B cell (primary cell): ENCODE measurements at regions not wholly inside any gene's neighbourhood (a gene's known extent, or its start where the extent isn't known, plus 50 kb on each side); places are given as distances from the start of the nearest gene placed in this dataset.

Source experiments
- ATAC-seq: fragments of 200-7000 bp; cut with Tn5 transposase; one replicate; pipeline ENCODE4 v1.10.0; 2021; ENCODE audit warnings: low read depth, mild to moderate bottlenecking, moderate number of reproducible peaks, moderate library complexity
- CTCF ChIA-PET: fragments of 350-600 bp; sonication (Branson Sonifier 250); formaldehyde crosslinking; loops from one replicate; lab custom pipeline; 2021; ENCODE audit warnings: antibody characterized with exemption, inconsistent platforms; lab: Charles Lee
- POLR2A ChIA-PET: fragments of 350-600 bp; sonication (Branson Sonifier 250); formaldehyde crosslinking; loops from one replicate; lab custom pipeline; 2021; ENCODE audit warnings: antibody characterized with exemption; lab: Charles Lee
- DNase-seq: peaks from one replicate; pipeline ENCODE4 v3.0.0; 2013
- H2AFZ ChIP-seq: 2 replicates; pipeline ENCODE4 v1.6.1; 2012; ENCODE audit warnings: mild to moderate bottlenecking, low read depth, low read length; ENCODE audit not compliant: insufficient read depth, poor library complexity, severe bottlenecking
- H3K27ac ChIP-seq, 2 donors: 1 replicate in 1 of 2; 2 replicates in 1 of 2; pipeline ENCODE4 v1.5.1; 2012 to 2013; ENCODE audit warnings: low read length in 2 of 2, mild to moderate bottlenecking in 2 of 2, moderate library complexity in 1 of 2
- H3K27me3 ChIP-seq, 4 experiments: fragments of 200-600 bp in 1 of 4; sonication (generic) in 1 of 4; replicated peaks in 1 of 4; 1 replicate in 2 of 4; 2 replicates in 2 of 4; pipeline versions ENCODE4 v1.6.1 to v1.7.0; 2013 to 2016; ENCODE audit warnings: low read length in 3 of 4, mild to moderate bottlenecking in 2 of 4, mixed read lengths in 1 of 4, moderate library complexity in 1 of 4; ENCODE audit not compliant: insufficient read depth in 4 of 4, control insufficient read depth in 3 of 4; ENCODE audit errors: control extremely low read depth in 1 of 4
- H3K36me3 ChIP-seq, 2 experiments: replicated peaks in 1 of 2; 1 replicate in 1 of 2; 2 replicates in 1 of 2; pipeline versions ENCODE4 v1.6.1 to v1.7.1; 2013; ENCODE audit warnings: low read length in 1 of 2; ENCODE audit not compliant: insufficient read depth in 2 of 2, control insufficient read depth in 1 of 2; ENCODE audit errors: control extremely low read depth in 1 of 2, extremely low read depth in 1 of 2
- H3K4me1 ChIP-seq, 2 donors: fragments of 200-600 bp in 1 of 2; sonication (generic) in 1 of 2; 1 replicate in 1 of 2; 2 replicates in 1 of 2; pipeline versions ENCODE4 v1.5.1 to v1.6.1; 2013 to 2017; ENCODE audit warnings: low read length in 2 of 2; ENCODE audit not compliant: control insufficient read depth in 2 of 2, insufficient read depth in 2 of 2
- H3K4me2 ChIP-seq: replicated peaks from 2 replicates; pipeline ENCODE3; 2012; ENCODE audit warnings: mild to moderate bottlenecking, low read depth, low read length; ENCODE audit not compliant: poor library complexity, severe bottlenecking
- H3K4me3 ChIP-seq, 5 experiments: fragments of 200-600 bp in 1 of 5; sonication (generic) in 1 of 5; 1 replicate in 3 of 5; 2 replicates in 2 of 5; pipeline versions ENCODE4 v1.5.1 to v1.7.0; 2011 to 2016; ENCODE audit warnings: low read length in 4 of 5, mild to moderate bottlenecking in 4 of 5, low read depth in 2 of 5, control low read depth in 1 of 5, moderate library complexity in 1 of 5; ENCODE audit not compliant: insufficient read depth in 1 of 5; ENCODE audit errors: control extremely low read depth in 1 of 5, extremely low read depth in 1 of 5
- H3K79me2 ChIP-seq: fragments of 200-600 bp; sonication (generic); one replicate; pipeline ENCODE4 v1.6.0; 2016; ENCODE audit warnings: low read length; ENCODE audit not compliant: control insufficient read depth, insufficient read depth
- H3K9ac ChIP-seq: fragments of 200-600 bp; sonication (generic); 2 replicates; pipeline ENCODE4 v1.6.1; 2017; ENCODE audit warnings: mild to moderate bottlenecking, low read length, moderate library complexity
- H3K9me3 ChIP-seq, 3 donors: one replicate each; pipeline versions ENCODE4 v1.6.1 to v1.7.1; 2013; ENCODE audit warnings: low read length in 2 of 3; ENCODE audit not compliant: control insufficient read depth in 2 of 3, insufficient read depth in 1 of 3; ENCODE audit errors: control extremely low read depth in 1 of 3
- H4K20me1 ChIP-seq: 2 replicates; pipeline ENCODE4 v1.6.0; 2012; ENCODE audit warnings: mild to moderate bottlenecking, low read length; ENCODE audit not compliant: insufficient read depth, control insufficient read depth, poor library complexity, severe bottlenecking
- H3K27ac Mint-ChIP-seq: one replicate; pipeline ENCODE4 v1.8.0; 2021; ENCODE audit warnings: mixed read lengths
- H3K27me3 Mint-ChIP-seq: one replicate; pipeline ENCODE4 v1.8.0; 2021; ENCODE audit warnings: mixed read lengths
- H3K4me1 Mint-ChIP-seq: one replicate; pipeline ENCODE4 v1.8.0; 2021; ENCODE audit warnings: mixed read lengths
- H3K4me3 Mint-ChIP-seq: one replicate; pipeline ENCODE4 v1.8.0; 2021; ENCODE audit warnings: mixed read lengths
- H3K9me3 Mint-ChIP-seq: one replicate; pipeline ENCODE4 v1.8.0; 2022; ENCODE audit warnings: mixed read lengths; ENCODE audit not compliant: insufficient read depth
- EZH2 ChIP-seq: IDR thresholded peaks from 2 replicates; pipeline ENCODE4 v1.6.1; 2012; ENCODE audit warnings: borderline replicate concordance, low read depth, mild to moderate bottlenecking, moderate library complexity, low read length; ENCODE audit not compliant: insufficient read depth, poor library complexity, severe bottlenecking
- WGBS: methylation state at CpG from one replicate; pipeline ENCODE4 v1.1.5; 2013; ENCODE audit warnings: missing lambda C conversion rate; ENCODE audit not compliant: insufficient coverage; 5-methylcytosine and 5-hydroxymethylcytosine counted together
- intact Hi-C: fragments of 100-400 bp; cut with micrococcal nuclease; formaldehyde crosslinking; loops from one replicate; pipeline ENCODE4 v1.10.0; 2022
- TF ChIP-seq, protein P1 (sequence below): fragments of 200-600 bp; IDR thresholded peaks from one replicate; pipeline ENCODE4 v1.8.0; 2022; ENCODE audit warnings: antibody characterized with exemption, mild to moderate bottlenecking

- no peak for DNase-seq
- Mint-ChIP-seq H3K27ac (no peak overlapping the region), H3K4me1 (no peaks in the 10 kb centered on the region), H3K9me3 (no peaks in the 10 kb centered on the region), H3K4me3 (no peak overlapping the region), H3K27me3 (no peaks in the 10 kb centered on the region)
- Histone ChIP-seq H2AFZ (no peak overlapping the region), H3K27ac (no peak overlapping the region), H3K9ac (no peak overlapping the region), H3K4me3 (no peak overlapping the region), H3K36me3 (no peaks in the 10 kb centered on the region), H3K79me2 (no peaks in the 10 kb centered on the region), H3K9me3 (peaks cover 0 to 5% (median 0%) of the 10 kb centered on the region in 3 donors), H3K4me2 (no peak overlapping the region), H3K27me3 (no peaks in the 10 kb centered on the region), H3K4me1 (no peaks in the 10 kb centered on the region), H4K20me1 (no peaks in the 10 kb centered on the region)
- WGBS = no CpG with 5 or more reads among the region's 3 CpGs
- ChIA-PET POLR2A (no interaction called here), CTCF (no interaction called here)
- TF ChIP-seq, protein P1, sequence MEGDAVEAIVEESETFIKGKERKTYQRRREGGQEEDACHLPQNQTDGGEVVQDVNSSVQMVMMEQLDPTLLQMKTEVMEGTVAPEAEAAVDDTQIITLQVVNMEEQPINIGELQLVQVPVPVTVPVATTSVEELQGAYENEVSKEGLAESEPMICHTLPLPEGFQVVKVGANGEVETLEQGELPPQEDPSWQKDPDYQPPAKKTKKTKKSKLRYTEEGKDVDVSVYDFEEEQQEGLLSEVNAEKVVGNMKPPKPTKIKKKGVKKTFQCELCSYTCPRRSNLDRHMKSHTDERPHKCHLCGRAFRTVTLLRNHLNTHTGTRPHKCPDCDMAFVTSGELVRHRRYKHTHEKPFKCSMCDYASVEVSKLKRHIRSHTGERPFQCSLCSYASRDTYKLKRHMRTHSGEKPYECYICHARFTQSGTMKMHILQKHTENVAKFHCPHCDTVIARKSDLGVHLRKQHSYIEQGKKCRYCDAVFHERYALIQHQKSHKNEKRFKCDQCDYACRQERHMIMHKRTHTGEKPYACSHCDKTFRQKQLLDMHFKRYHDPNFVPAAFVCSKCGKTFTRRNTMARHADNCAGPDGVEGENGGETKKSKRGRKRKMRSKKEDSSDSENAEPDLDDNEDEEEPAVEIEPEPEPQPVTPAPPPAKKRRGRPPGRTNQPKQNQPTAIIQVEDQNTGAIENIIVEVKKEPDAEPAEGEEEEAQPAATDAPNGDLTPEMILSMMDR = no peak
- TF ChIP-seq EZH2 = no peak
- intact Hi-C loops = no loop called here
- ATAC-seq = no peak
These were observed 928.9 kb upstream of the C9orf72 start for GRCh38 chr9:28502189-28502588.

GRCh38 chr9:28502741-28503140, 929.5 kb upstream of the C9orf72 start:
- intact Hi-C loops = no loop called here
- Histone ChIP-seq H3K79me2 (no peaks in the 10 kb centered on the region), H3K4me2 (no peak overlapping the region), H4K20me1 (no peaks in the 10 kb centered on the region), H3K9me3 (peaks cover 0 to 5% (median 0%) of the 10 kb centered on the region in 3 donors), H3K4me3 (no peak overlapping the region), H3K9ac (no peak overlapping the region), H2AFZ (no peak overlapping the region), H3K27me3 (no peaks in the 10 kb centered on the region), H3K36me3 (no peaks in the 10 kb centered on the region), H3K4me1 (no peaks in the 10 kb centered on the region), H3K27ac (no peak overlapping the region)
- Mint-ChIP-seq H3K4me1 (no peaks in the 10 kb centered on the region), H3K27me3 (no peaks in the 10 kb centered on the region), H3K4me3 (no peak overlapping the region), H3K27ac (no peak overlapping the region), H3K9me3 (no peaks in the 10 kb centered on the region)
- DNase-seq (no peak), ATAC-seq (no peak)
- TF ChIP-seq, protein P1 = no peak
- no peak for TF ChIP-seq EZH2
- ChIA-PET POLR2A (no interaction called here), CTCF (no interaction called here)
- WGBS = no CpG with 5 or more reads among the region's 2 CpGs
